NCI-H748 (cell line): ENCODE measurements at regions not wholly inside any gene's neighbourhood (a gene's known extent, or its start where the extent isn't known, plus 50 kb on each side); places are given as distances from the start of the nearest gene placed in this dataset.

ENCODE experiments used
- DNase-seq: peaks from one replicate; lab custom pipeline; 2025; ENCODE audit not compliant: unreplicated experiment; lab: John Stamatoyannopoulos, UW

- DNase-seq, result peak; percentile 97
These were observed 132.2 kb downstream of the OGFRL1 start for GRCh38 chr6:71420693-71421328.

- no peak for DNase-seq
These were observed 133.0 kb downstream of the OGFRL1 start for GRCh38 chr6:71421611-71422010.

GRCh38 chr6:71430018-71430417 lies 141.4 kb downstream of the OGFRL1 start:
- DNase-seq, result no peak

- DNase-seq, result no peak
These were observed 144.8 kb downstream of the OGFRL1 start for GRCh38 chr6:71433441-71433840.

- peak; percentile 20 for DNase-seq
These were observed 155.6 kb downstream of the OGFRL1 start for GRCh38 chr6:71444222-71444621.

GRCh38 chr6:71446057-71446456 lies 157.4 kb downstream of the OGFRL1 start:
- no peak for DNase-seq

- DNase-seq, result no peak
These were observed 157.9 kb downstream of the OGFRL1 start for GRCh38 chr6:71446470-71446869.

- no peak for DNase-seq
These were observed 164.2 kb downstream of the OGFRL1 start for GRCh38 chr6:71452697-71453370.

- no peak for DNase-seq
These were observed 164.7 kb downstream of the OGFRL1 start for GRCh38 chr6:71453371-71453706.

GRCh38 chr6:71454056-71454455 lies 165.4 kb downstream of the OGFRL1 start:
- no peak for DNase-seq

- no peak for DNase-seq
These were observed 169.3 kb downstream of the OGFRL1 start for GRCh38 chr6:71457929-71458328.

GRCh38 chr6:71459162-71459561 lies 170.6 kb downstream of the OGFRL1 start:
- DNase-seq, result no peak

GRCh38 chr6:71460933-71461332 lies 172.3 kb downstream of the OGFRL1 start:
- no peak for DNase-seq

- no peak for DNase-seq
These were observed 174.4 kb downstream of the OGFRL1 start for GRCh38 chr6:71463061-71463460.

- no peak for DNase-seq
These were observed 176.5 kb downstream of the OGFRL1 start for GRCh38 chr6:71465096-71465495.

GRCh38 chr6:71466362-71466761 lies 177.8 kb downstream of the OGFRL1 start:
- DNase-seq, result no peak

GRCh38 chr6:71468038-71468437 lies 179.4 kb downstream of the OGFRL1 start:
- DNase-seq, result no peak

- no peak for DNase-seq
These were observed 180.5 kb downstream of the OGFRL1 start for GRCh38 chr6:71468841-71469700.

GRCh38 chr6:71471718-71472117 lies 183.1 kb downstream of the OGFRL1 start:
- no peak for DNase-seq

GRCh38 chr6:71473926-71474325 lies 185.3 kb downstream of the OGFRL1 start:
- peak; percentile 23 for DNase-seq

GRCh38 chr6:71474942-71475341 lies 186.3 kb downstream of the OGFRL1 start:
- DNase-seq, result no peak

GRCh38 chr6:71476371-71476770 lies 187.8 kb downstream of the OGFRL1 start:
- no peak for DNase-seq
